Forelimb muscle (tissue), 1 donor: ENCODE measurements at regions not wholly inside any gene's neighbourhood (a gene's known extent, or its start where the extent isn't known, plus 50 kb on each side); places are given as distances from the start of the nearest gene placed in this dataset.

ENCODE experiments used
- DNase-seq: peaks from one replicate; pipeline ENCODE4 v3.0.0-alpha.2; 2013; ENCODE audit warnings: low read depth

DNA sequence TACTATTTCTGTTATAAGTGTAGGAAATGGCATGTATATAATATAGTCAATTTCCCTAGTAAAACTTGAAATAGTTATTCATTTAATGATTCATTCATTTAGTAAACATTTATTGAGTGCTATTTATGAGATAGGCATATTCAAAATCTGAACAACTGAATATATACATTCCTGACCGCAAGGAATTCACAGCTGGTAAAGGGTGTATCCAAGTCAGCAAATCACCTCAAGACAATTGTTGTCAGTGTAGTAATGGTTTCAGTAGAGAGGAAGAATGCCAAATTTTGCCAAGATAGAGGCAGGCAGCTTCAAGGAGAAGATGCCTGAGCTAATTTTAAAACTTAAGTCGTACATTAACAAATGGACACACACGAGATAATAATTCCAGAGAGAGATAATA lies 89.8 kb upstream of the CHST9 start:
- no peak for DNase-seq

GRCh38 chr18:27270508-27270907 lies 85.4 kb upstream of the CHST9 start:
- DNase-seq = no peak

DNA sequence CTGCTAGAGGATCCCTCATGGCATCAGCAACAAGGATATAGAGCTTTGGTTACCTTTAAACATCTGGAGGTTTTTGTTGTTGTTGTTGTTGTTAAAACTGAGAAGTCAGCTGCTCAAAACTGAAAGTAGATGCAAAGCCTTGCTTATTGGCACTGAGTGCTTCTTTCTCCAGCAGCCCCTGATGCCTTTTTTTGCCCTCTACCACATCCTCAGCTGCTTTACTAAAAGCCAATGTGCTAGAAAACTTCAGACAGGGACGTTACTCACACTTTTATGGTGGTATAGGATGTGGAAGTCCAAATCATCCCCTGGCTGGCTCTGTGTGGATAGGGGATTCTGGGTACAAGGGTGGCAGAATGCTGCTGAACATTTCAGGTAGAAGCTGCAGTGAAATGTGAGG lies 78.3 kb upstream of the CHST9 start:
- no peak for DNase-seq

DNA sequence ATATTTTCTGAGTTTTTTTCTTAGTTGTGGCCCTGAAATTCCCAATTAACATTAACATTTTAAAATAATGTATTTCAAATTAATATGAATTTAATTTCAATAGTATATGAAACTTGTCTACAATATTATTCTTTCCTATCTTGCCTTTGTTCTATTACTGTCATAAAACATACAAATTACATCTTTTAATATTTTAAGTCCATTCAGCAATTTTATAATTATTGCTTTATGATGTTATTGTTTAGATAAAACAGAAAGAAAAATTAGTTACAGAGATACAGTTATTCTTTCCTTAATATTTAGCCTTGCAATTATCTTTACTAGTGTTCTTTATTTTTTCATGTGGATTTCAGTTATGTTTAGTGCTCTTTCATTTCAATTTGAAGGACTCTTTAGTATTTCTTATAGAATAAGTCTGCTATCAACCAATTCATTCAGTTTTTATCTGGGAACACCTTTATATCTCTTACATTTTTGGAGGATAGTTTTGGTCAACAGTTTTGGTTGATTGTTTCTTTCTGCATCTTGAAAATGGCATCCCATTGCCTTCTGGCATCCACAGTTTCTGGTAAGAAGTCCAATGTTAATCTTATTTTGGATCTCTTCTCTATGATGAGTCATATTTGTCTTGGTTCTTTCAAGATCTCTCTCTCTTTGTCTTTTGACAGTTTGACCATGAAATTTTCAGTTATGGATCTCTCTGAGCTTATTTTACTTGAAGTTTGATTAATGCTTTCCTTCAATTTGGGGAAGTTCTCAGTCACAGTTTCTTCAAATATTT lies 76.9 kb upstream of the CHST9 start:
- DNase-seq = no peak

DNA sequence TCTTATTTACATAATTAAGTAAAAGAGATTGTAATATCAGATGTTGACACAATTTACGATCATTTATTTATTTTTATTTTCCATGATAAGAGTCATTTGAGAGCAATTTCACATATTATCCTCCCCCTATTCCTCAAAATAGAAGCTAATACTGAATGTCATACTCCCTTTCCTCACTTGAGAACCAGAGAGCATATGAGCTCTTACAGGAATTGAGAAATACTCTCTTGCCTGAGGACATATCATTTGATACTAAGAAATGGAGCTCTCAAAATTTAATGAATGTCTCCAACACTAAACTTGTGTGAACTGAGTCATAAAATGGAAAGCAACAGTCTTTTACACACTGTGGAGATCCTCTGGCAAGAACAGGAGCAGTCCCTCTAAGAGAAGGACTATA lies 68.5 kb upstream of the CHST9 start:
- DNase-seq = no peak

DNA sequence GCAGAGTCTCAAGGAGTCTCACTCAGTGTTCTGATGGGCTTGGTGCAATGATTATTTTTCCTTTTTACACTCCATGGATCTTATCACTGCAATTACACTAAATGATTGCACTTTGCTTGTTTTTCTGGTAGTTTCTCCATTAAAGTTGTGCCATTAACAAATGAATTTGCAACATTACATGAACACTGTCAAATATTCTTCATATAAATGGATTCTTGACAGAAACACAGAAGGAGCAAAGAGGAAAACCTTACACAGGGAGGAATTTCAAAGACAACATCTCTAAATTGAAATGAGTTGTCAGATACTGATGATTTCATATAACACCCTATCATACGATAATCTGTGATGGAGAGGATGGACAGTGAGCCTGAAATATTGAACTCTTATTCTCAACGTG lies 65.4 kb upstream of the CHST9 start:
- no peak for DNase-seq

DNA sequence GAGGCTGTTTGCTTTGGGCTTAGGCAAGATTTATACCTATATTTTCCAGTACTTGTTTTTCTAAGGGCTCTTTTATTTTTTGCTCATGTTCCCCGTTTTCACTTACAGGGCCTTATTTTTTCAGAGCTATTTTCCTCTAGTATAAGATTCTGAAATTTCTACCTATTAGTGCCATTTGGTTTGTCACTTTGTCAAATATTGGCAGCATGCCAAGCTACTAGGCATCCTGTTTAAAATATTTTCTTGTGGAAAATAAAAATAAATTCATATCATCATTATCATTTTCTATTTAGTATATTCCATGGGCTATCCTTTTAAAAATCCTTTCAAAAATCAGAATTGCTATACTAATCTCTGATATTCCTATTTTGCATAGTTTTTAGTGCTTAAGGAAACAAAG lies 64.8 kb upstream of the CHST9 start:
- no peak for DNase-seq

DNA sequence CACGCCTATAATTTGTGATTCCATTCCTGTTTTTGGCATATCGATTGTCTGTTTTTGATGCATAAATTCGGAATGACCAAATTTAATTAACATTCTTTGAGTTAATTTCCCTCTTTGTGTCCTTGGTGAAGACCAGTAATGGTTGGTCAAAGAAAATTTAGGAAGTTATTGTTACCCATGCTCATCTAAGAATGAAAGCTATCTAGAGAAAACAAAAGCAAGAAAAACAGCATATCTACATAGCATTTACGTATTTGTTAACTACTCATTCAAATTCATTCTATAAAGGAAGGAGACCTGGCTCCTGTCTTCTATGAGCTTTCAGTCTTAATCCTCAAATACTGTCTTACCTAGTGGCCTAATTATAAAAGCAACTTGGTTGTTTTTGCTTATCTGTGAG lies 59.2 kb upstream of the CHST9 start:
- DNase-seq = no peak

DNA sequence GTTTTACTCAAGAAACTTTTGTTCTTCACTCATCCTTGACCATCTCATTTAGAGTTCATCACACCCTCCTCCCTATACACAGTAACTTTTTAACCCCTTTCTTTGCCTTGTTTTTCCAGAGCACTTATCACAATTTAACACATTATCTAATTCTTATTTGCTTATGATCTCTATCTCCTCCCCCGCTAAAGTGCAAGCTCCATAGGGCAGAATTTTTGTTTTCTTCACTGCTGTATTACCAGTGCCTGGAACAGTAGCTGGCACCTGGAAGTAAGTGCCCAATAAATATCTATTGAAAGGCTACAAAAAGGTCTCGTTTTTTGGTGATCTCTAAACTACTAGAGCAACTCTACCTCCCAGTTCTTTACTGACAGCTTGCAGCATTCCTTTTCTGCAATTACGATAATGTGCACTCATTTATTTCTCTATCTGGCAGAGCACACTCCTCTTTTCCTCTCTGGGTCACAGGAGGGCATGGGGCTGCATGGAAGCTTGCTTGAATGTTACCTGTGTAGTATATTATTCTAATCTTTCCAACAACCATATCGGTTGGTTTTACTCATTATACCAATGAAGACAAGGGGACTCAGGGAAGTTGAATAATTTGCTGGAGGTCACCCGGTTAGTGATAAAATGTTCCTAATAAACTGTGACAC lies 57.4 kb upstream of the CHST9 start:
- no peak for DNase-seq

- no peak for DNase-seq
Observed at GRCh38 chr18:27240383-27240782, 55.3 kb upstream of the CHST9 start.

DNA sequence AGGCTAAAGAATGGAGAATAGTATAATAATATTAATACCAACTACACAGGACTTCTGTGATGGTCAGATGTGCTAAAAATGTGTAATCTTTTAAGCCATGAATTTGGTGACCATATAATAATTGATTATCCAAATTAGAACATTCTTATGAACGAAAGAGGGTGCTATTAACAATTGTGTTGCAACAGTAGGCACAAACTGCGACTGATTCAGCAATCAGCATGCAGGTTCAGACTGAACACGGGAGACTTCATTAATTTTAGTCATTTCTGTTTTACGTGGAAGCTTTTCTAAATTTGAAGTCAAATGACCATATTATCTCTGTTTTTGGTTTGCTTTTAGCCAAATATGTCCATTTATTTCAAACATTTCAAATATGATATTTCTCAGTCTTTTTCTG lies 54.6 kb upstream of the CHST9 start:
- no peak for DNase-seq

DNA sequence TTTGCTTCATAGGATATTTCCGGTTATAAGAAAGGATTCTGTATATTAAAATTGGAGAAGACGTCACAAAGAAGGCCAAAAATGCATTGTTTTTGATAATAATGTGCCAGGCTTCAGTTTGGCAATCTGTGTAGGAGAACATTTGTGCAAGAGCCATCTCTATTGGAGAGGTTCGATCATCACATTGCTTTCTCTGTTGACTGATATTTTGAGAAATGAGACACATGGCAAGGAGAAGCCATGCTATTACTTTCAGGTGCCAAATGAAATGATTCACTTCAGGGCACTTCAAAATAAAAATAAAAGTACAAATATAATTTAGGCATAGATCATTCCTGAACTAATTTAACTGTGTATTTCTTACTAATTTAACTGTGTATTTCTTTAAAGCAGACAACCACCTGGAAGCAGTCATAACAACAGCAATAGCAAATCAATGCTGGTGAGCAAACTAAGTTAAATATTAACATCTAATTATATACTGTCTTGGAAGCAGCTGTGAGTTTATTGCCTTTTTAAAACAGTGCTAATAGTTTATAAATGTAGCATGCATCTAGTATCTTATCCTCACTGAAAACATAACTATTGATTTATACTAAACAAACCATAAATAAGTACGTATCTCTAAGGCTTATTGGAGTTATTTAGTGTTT lies 50.2 kb upstream of the CHST9 start:
- DNase-seq = no peak
